Endothelial cell of umbilical vein (primary cell): ENCODE measurements at regions not wholly inside any gene's neighbourhood (a gene's known extent, or its start where the extent isn't known, plus 50 kb on each side); places are given as distances from the start of the nearest gene placed in this dataset.

Source experiments
- BruUV-seq: library from RNA; stranded (reverse); fragments of 400-500 nt; replicated peaks from 2 replicates; lab custom pipeline; 2021; lab: Mats Ljungman, UMichigan
- CTCF ChIA-PET: fragments of 300-600, 350-600 bp; sonication (Branson Sonifier 250); formaldehyde crosslinking; loops from one replicate; lab custom pipeline; 2021; ENCODE audit warnings: antibody characterized with exemption, inconsistent platforms; lab: Charles Lee
- POLR2A ChIA-PET: fragments of 300-600, 350-600 bp; sonication (Branson Sonifier 250); formaldehyde crosslinking; loops from one replicate; lab custom pipeline; 2021; ENCODE audit warnings: antibody characterized with exemption, inconsistent platforms; lab: Charles Lee
- DNase-seq: peaks from one replicate; pipeline ENCODE4 v3.0.0-alpha.2; 2011; ENCODE audit warnings: low read depth, low spot score
- FAIRE-seq: peaks from 2 replicates; lab custom pipeline; 2011; peaks lifted over from hg19 to GRCh38; lab: Jason Lieb, UNC
- H2AFZ ChIP-seq: 2 replicates; pipeline ENCODE4 v1.6.0; 2012; ENCODE audit warnings: low read depth, low read length, control low read depth, inconsistent platforms
- H3K27ac ChIP-seq: 2 replicates; pipeline ENCODE4 v1.5.1; 2011; ENCODE audit warnings: low read depth, mild to moderate bottlenecking, control low read depth, low read length, moderate library complexity; ENCODE audit not compliant: insufficient read depth
- H3K27me3 ChIP-seq, 2 experiments: 2 replicates each; pipeline versions ENCODE4 v1.6.0 to v1.6.1; 2011; ENCODE audit warnings: low read length in 2 of 2, mixed read lengths in 1 of 2; ENCODE audit not compliant: control insufficient read depth in 2 of 2, insufficient read depth in 2 of 2
- H3K36me3 ChIP-seq, 2 experiments: 2 replicates in 1 of 2; 3 replicates in 1 of 2; pipeline ENCODE4 v1.5.1; 2011; ENCODE audit warnings: low read length in 2 of 2, mild to moderate bottlenecking in 1 of 2, moderate library complexity in 1 of 2; ENCODE audit not compliant: control insufficient read depth in 2 of 2, insufficient read depth in 2 of 2; ENCODE audit errors: extremely low read depth in 1 of 2
- H3K4me1 ChIP-seq: 3 replicates; pipeline ENCODE4 v1.5.1; 2011; ENCODE audit warnings: mild to moderate bottlenecking, low read length; ENCODE audit not compliant: control insufficient read depth, insufficient read depth; ENCODE audit errors: extremely low read depth
- H3K4me2 ChIP-seq: 2 replicates; pipeline ENCODE4 v1.6.1; 2011; ENCODE audit warnings: low read length, control low read depth, mixed read lengths; ENCODE audit not compliant: insufficient read depth
- H3K4me3 ChIP-seq, 3 experiments: fragments of 200-600 bp in 1 of 3; sonication (generic), shearing (Covaris generic) in 1 of 3; replicated peaks in 1 of 3; 2 replicates each; pipeline ENCODE4 v1.5.1; 2011 to 2016; ENCODE audit warnings: control low read depth in 3 of 3, low read length in 3 of 3, mild to moderate bottlenecking in 2 of 3, inconsistent platforms in 1 of 3, low read depth in 1 of 3, moderate library complexity in 1 of 3; ENCODE audit not compliant: insufficient read depth in 1 of 3
- H3K79me2 ChIP-seq: 2 replicates; pipeline ENCODE4 v1.6.0; 2012; ENCODE audit warnings: low read length, inconsistent platforms; ENCODE audit not compliant: control insufficient read depth, insufficient read depth
- H3K9ac ChIP-seq: replicated peaks from 2 replicates; pipeline ENCODE3; 2011; ENCODE audit warnings: low read length, control low read depth; ENCODE audit not compliant: insufficient read depth; ENCODE audit errors: extremely low read depth
- H3K9me1 ChIP-seq: replicated peaks from 3 replicates; pipeline ENCODE4 v1.6.0; 2011; ENCODE audit warnings: mild to moderate bottlenecking, low read length; ENCODE audit not compliant: control insufficient read depth, insufficient read depth; ENCODE audit errors: extremely low read depth
- H3K9me3 ChIP-seq: replicated peaks from 2 replicates; pipeline ENCODE4 v1.5.1; 2012; ENCODE audit warnings: low read length, inconsistent platforms; ENCODE audit not compliant: control insufficient read depth, insufficient read depth
- H4K20me1 ChIP-seq: replicated peaks from 2 replicates; pipeline ENCODE3; 2011; ENCODE audit warnings: mild to moderate bottlenecking, low read length; ENCODE audit not compliant: control insufficient read depth, insufficient read depth; ENCODE audit errors: extremely low read depth
- EZH2 ChIP-seq: IDR thresholded peaks from 2 replicates; pipeline ENCODE4 v1.6.1; 2012; ENCODE audit warnings: borderline replicate concordance, low read depth, mild to moderate bottlenecking, moderate library complexity, low read length, inconsistent platforms; ENCODE audit not compliant: severe bottlenecking
- FOS ChIP-seq: IDR thresholded peaks from 2 replicates; pipeline ENCODE4 v1.6.1; 2011; ENCODE audit warnings: mild to moderate bottlenecking, low read length, moderate library complexity, borderline replicate concordance; ENCODE audit not compliant: insufficient read depth
- GATA2 ChIP-seq: IDR thresholded peaks from 2 replicates; pipeline ENCODE4 v1.7.0; 2011; ENCODE audit warnings: low read depth, mild to moderate bottlenecking, moderate library complexity, mixed read lengths, low read length; ENCODE audit not compliant: insufficient read length, insufficient read depth
- JUN ChIP-seq: IDR thresholded peaks from 2 replicates; pipeline ENCODE4 v1.6.1; 2011; ENCODE audit warnings: borderline replicate concordance, low read depth; ENCODE audit not compliant: insufficient read length, insufficient read depth
- MYC ChIP-seq: IDR thresholded peaks from one replicate; pipeline ENCODE4 v1.6.1; 2011; ENCODE audit warnings: mild to moderate bottlenecking, low read depth, low read length
- POLR2A ChIP-seq: IDR thresholded peaks from 2 replicates; pipeline ENCODE4 v1.6.1; 2012; ENCODE audit warnings: low read depth, mild to moderate bottlenecking, control low read depth, low read length
- POLR2AphosphoS5 ChIP-seq: IDR thresholded peaks from 2 replicates; pipeline ENCODE4 v1.6.1; 2012; ENCODE audit warnings: low read depth, mild to moderate bottlenecking, control low read depth, low read length, moderate library complexity; ENCODE audit not compliant: insufficient read depth
- dilution Hi-C: fragments of 300-500 bp; cut with MboI; formaldehyde crosslinking; loops from one replicate; pipeline ENCODE4 v1.15.0; 2019; ENCODE audit warnings: low sequenced_read_pairs; ENCODE audit not compliant: extremely low pct_ligation_motif_present
- intact Hi-C: fragments of 100-400 bp; cut with micrococcal nuclease; formaldehyde crosslinking; loops from one replicate; pipeline ENCODE4 v1.10.0; 2022
- TF ChIP-seq, protein P1 (sequence below), 2 donors: IDR thresholded peaks; 1 replicate in 1 of 2; 2 replicates in 1 of 2; pipeline ENCODE4 v1.5.1; 2011; ENCODE audit warnings: low read length in 2 of 2, mild to moderate bottlenecking in 2 of 2, moderate library complexity in 2 of 2, control low read depth in 1 of 2, inconsistent platforms in 1 of 2, low read depth in 1 of 2; ENCODE audit not compliant: insufficient read depth in 1 of 2; ENCODE audit errors: extremely low read depth in 1 of 2
- TF ChIP-seq, protein P2 (sequence below): IDR thresholded peaks from 2 replicates; pipeline ENCODE4 v1.6.1; 2011; ENCODE audit not compliant: insufficient read depth, insufficient read length

DNA sequence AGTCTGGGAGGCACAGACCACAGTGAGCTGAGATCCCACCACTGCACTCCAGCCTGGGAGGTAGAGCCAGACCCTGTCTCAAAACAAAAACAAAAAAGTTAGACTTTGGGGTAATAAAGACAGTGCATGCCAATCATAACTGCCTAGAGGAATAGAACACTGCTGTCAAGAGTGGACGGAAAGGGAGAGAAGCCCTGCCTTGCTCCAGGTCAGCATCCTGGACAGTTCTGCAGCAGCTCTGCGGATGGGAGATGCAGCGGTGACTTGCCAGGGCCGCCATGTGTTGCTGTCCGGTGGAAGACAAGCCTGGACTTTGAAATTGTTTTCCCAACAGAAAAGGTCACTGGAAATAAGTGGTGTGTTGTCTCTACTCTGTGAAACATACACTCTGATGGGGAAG is 618.2 kb downstream of the TBC1D22A start:
- POLR2A ChIA-PET: no interaction called here
- no peak for TF ChIP-seq GATA2
- TF ChIP-seq, protein P1, sequence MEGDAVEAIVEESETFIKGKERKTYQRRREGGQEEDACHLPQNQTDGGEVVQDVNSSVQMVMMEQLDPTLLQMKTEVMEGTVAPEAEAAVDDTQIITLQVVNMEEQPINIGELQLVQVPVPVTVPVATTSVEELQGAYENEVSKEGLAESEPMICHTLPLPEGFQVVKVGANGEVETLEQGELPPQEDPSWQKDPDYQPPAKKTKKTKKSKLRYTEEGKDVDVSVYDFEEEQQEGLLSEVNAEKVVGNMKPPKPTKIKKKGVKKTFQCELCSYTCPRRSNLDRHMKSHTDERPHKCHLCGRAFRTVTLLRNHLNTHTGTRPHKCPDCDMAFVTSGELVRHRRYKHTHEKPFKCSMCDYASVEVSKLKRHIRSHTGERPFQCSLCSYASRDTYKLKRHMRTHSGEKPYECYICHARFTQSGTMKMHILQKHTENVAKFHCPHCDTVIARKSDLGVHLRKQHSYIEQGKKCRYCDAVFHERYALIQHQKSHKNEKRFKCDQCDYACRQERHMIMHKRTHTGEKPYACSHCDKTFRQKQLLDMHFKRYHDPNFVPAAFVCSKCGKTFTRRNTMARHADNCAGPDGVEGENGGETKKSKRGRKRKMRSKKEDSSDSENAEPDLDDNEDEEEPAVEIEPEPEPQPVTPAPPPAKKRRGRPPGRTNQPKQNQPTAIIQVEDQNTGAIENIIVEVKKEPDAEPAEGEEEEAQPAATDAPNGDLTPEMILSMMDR (IDR thresholded peaks at IDR 0.05; ENCODE audit: extremely low read depth in 1 of 2, insufficient read depth in 1 of 2, low read depth in 1 of 2, low read length in 2 of 2): no peak
- no peak for TF ChIP-seq MYC
- TF ChIP-seq POLR2A: no peak
- no peak for TF ChIP-seq EZH2
- no peak for TF ChIP-seq FOS
- TF ChIP-seq JUN: no peak
- TF ChIP-seq, protein P2, sequence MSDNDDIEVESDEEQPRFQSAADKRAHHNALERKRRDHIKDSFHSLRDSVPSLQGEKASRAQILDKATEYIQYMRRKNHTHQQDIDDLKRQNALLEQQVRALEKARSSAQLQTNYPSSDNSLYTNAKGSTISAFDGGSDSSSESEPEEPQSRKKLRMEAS: no peak
- no peak for TF ChIP-seq POLR2AphosphoS5
- Histone ChIP-seq H3K27me3 (no peaks in the 10 kb centered on the region), H3K36me3 (no peaks in the 10 kb centered on the region), H3K4me3 (no peak overlapping the region), H3K9ac (no peak overlapping the region), H2AFZ (no peak overlapping the region), H3K4me1 (no peaks in the 10 kb centered on the region), H4K20me1 (no peaks in the 10 kb centered on the region), H3K9me1 (no peaks in the 10 kb centered on the region), H3K4me2 (no peak overlapping the region), H3K79me2 (no peaks in the 10 kb centered on the region), H3K27ac (no peak overlapping the region), H3K9me3 (no peaks in the 10 kb centered on the region)
- intact Hi-C loops (no loop called here), dilution Hi-C loops (no loop called here)
- FAIRE-seq (no peak), DNase-seq (no peak)
- no TSS peak for BruUV-seq
- CTCF ChIA-PET: no interaction called here
